ENCODE measurements at regions not wholly inside any gene's neighbourhood (a gene's known extent, or its start where the extent isn't known, plus 50 kb on each side); places are given as distances from the start of the nearest gene placed in this dataset.

DNA sequence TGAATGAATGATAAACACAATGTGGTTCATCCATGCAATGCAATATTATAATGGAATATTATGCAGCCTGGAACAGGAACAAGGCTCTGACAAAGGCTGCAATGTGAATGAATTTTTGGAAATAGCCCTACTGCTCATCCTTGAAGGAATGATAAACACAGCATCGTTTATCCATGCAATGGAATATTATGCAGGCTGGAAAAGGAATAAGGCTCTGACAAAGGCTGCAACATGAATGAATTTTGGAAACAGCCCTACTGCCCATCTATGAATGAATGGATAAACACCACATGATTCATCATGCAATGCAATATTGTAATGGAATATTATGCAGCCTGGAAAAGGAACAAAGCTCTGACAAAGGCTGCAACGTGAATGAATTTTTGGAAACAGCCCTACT, 159.4 kb downstream of the CRLF2 start:
- TF ChIP-seq, protein P1, sequence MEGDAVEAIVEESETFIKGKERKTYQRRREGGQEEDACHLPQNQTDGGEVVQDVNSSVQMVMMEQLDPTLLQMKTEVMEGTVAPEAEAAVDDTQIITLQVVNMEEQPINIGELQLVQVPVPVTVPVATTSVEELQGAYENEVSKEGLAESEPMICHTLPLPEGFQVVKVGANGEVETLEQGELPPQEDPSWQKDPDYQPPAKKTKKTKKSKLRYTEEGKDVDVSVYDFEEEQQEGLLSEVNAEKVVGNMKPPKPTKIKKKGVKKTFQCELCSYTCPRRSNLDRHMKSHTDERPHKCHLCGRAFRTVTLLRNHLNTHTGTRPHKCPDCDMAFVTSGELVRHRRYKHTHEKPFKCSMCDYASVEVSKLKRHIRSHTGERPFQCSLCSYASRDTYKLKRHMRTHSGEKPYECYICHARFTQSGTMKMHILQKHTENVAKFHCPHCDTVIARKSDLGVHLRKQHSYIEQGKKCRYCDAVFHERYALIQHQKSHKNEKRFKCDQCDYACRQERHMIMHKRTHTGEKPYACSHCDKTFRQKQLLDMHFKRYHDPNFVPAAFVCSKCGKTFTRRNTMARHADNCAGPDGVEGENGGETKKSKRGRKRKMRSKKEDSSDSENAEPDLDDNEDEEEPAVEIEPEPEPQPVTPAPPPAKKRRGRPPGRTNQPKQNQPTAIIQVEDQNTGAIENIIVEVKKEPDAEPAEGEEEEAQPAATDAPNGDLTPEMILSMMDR (conservative IDR thresholded peaks at IDR 0.05; ENCODE audit: low read depth, low read length): no peak
- no peak for TF ChIP-seq EZH2 (IDR thresholded peaks at IDR 0.05; ENCODE audit: borderline replicate concordance, low read depth, low read length, poor library complexity, severe bottlenecking)

Data from A673 (cell line).